ENCODE measurements at regions not wholly inside any gene's neighbourhood (a gene's known extent, or its start where the extent isn't known, plus 50 kb on each side); places are given as distances from the start of the nearest gene placed in this dataset.

DNA sequence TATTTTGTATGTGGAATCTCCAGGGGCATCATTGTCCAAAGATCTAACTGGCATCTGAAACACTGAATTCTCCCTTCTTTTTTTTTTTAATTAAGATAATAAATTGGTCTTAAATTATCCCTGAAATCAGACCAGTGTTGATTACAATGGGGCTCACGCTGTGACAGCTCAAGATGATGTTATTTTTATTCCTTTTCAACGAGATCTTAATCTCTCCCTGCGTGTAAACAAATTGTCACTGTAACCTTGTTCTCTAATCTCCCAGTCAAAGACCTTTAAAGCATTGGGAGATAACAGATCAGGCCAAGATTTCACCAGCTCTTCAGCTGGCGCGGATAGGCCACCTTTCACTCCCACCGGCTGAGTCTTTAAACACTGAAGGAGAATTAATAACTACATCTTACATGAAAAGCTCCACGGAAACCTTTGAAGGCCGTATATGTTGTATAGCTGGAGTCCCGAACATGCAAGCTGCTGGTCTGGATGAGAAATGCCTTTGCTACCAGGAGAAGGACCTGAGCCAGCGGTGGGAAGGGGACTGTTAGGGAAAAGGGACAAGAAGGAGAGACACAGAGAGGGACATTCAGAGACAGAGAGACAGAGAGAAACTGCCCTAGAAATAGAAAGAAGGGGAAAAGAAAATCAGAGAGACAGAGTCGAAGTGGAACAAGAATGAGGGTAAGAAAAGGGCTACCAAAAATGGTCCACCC is 418.8 kb upstream of the NR2F2 start:
- no peak overlapping the region for H2BK120ac ChIP-seq (replicated peaks; ENCODE audit: low read depth, low read length)
- POLR2A ChIA-PET (ENCODE audit: partially characterized antibody): interaction anchor here (1.2 to 1.5 kb wide), 2 partner anchors 19 to 125 kb away, joined by 3 to 5 read pairs; no protein-coding TSS in a partner anchor
- H3K4me3 ChIP-seq (ENCODE audit: extremely low read depth in 1 of 4, insufficient read depth in 2 of 4, low read depth in 3 of 4, low read length in 4 of 4): peak overlapping the region in 1 of 4 experiments; percentile 40; a peak in 2 of 8 replicates
- TF ChIP-seq NANOG (IDR thresholded peaks at IDR 0.05; ENCODE audit: insufficient read depth, low read depth, low read length, poor library complexity, severe bottlenecking) (no peak), BCL11A (IDR thresholded peaks at IDR 0.05; ENCODE audit: low read depth in 2 of 2, low read length in 2 of 2) (no peak), KDM5A (IDR thresholded peaks at IDR 0.05; ENCODE audit: low read length) (no peak), YY1 (IDR thresholded peaks at IDR 0.05; ENCODE audit: low read depth, low read length) (no peak), GTF2F1 (IDR thresholded peaks at IDR 0.05; ENCODE audit: borderline replicate concordance, low read depth, low read length) (no peak), BRCA1 (IDR thresholded peaks at IDR 0.05; ENCODE audit: low read depth, low read length) (no peak), EZH2 (IDR thresholded peaks at IDR 0.05; ENCODE audit: low read depth, low read length, severe bottlenecking) (no peak), RBBP5 (IDR thresholded peaks at IDR 0.05; ENCODE audit: borderline replicate concordance, low read depth, low read length) (no peak), TEAD4 (IDR thresholded peaks at IDR 0.05; ENCODE audit: low read depth, low read length) (no peak), TCF12 (IDR thresholded peaks at IDR 0.05; ENCODE audit: low read depth, low read length) (no peak), TAF1 (IDR thresholded peaks at IDR 0.05; ENCODE audit: low read depth, low read length) (no peak)
- TF ChIP-seq, protein P1, sequence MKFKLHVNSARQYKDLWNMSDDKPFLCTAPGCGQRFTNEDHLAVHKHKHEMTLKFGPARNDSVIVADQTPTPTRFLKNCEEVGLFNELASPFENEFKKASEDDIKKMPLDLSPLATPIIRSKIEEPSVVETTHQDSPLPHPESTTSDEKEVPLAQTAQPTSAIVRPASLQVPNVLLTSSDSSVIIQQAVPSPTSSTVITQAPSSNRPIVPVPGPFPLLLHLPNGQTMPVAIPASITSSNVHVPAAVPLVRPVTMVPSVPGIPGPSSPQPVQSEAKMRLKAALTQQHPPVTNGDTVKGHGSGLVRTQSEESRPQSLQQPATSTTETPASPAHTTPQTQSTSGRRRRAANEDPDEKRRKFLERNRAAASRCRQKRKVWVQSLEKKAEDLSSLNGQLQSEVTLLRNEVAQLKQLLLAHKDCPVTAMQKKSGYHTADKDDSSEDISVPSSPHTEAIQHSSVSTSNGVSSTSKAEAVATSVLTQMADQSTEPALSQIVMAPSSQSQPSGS (IDR thresholded peaks at IDR 0.05; ENCODE audit: low read length): no peak

More for the DNA sequence above, 418.8 kb upstream of the NR2F2 start:
- Histone ChIP-seq H3K9me3 (ENCODE audit: insufficient read depth in 2 of 2, low read depth in 1 of 2, low read length in 1 of 2) (no peaks in the 10 kb centered on the region), H4K5ac (ENCODE audit: insufficient read length, low read depth, low read length) (no peak overlapping the region), H2AK5ac (ENCODE audit: low read depth, low read length) (no peak overlapping the region), H4K8ac (ENCODE audit: extremely low read depth, insufficient read depth, low read length) (no peak overlapping the region), H3K14ac (ENCODE audit: insufficient read length) (no peak overlapping the region), H3K18ac (ENCODE audit: extremely low read depth, low read length) (no peak overlapping the region), H3K79me1 (ENCODE audit: low read depth, low read length) (no peaks in the 10 kb centered on the region), H2AFZ (ENCODE audit: low read length) (no peak overlapping the region), H3K27ac (ENCODE audit: low read depth, low read length) (no peak overlapping the region), H3K4me1 (replicated peaks in 1 of 4; ENCODE audit: control insufficient read depth in 3 of 4, insufficient read depth in 4 of 4, low read length in 3 of 4) (peaks cover 3 to 9% (median 7%) of the 10 kb centered on the region in 4 experiments; a peak in 5 of 7 replicates), H4K91ac (replicated peaks; ENCODE audit: insufficient read length, low read length) (no peak overlapping the region), H4K20me1 (replicated peaks in 1 of 2; ENCODE audit: control insufficient read depth in 1 of 2, insufficient read depth in 2 of 2, low read length in 2 of 2) (no peaks in the 10 kb centered on the region), H3K56ac (replicated peaks; ENCODE audit: insufficient read length, low read depth, low read length) (no peak overlapping the region), H3K4ac (replicated peaks; ENCODE audit: insufficient read length, low read depth, low read length) (no peak overlapping the region), H2BK5ac (ENCODE audit: low read depth, low read length) (no peak overlapping the region; the same call in 1 of the 2 replicates), H3K23me2 (ENCODE audit: low read depth, low read length) (no peaks in the 10 kb centered on the region), H3K36me3 (ENCODE audit: control insufficient read depth in 2 of 4, insufficient read depth in 4 of 4, low read length in 3 of 4) (no peaks in the 10 kb centered on the region), H2BK15ac (ENCODE audit: low read length) (no peak overlapping the region), H2BK20ac (ENCODE audit: low read length) (peak overlapping the region; percentile 62), H3K9ac (replicated peaks in 1 of 4; ENCODE audit: extremely low read depth in 1 of 4, low read depth in 3 of 4, low read length in 3 of 4) (no peak overlapping the region), H2BK12ac (ENCODE audit: low read depth, low read length) (no peak overlapping the region), H3K27me3 (replicated peaks in 1 of 4; ENCODE audit: control insufficient read depth in 3 of 4, extremely low read depth in 1 of 4, insufficient read depth in 3 of 4, low read length in 3 of 4) (peaks cover 10 to 35% (median 26%) of the 10 kb centered on the region in 4 experiments), H3K23ac (ENCODE audit: insufficient read length) (no peak overlapping the region), H3K79me2 (ENCODE audit: control insufficient read depth in 1 of 2, insufficient read depth in 2 of 2, low read length in 2 of 2) (no peaks in the 10 kb centered on the region), H3K4me2 (ENCODE audit: insufficient read depth in 1 of 2, low read depth in 2 of 2, low read length in 2 of 2) (peak overlapping the region; percentile 21 to 32)
- no peak for DNase-seq (ENCODE audit: low read depth in 1 of 2, low spot score in 2 of 2)
- WGBS, 2 experiments (ENCODE audit: extremely low coverage in 1 of 2, insufficient coverage in 1 of 2, insufficient read length in 1 of 2, insufficient replicate concordance in 2 of 2, low coverage in 1 of 2, low lambda C conversion rate in 2 of 2, missing lambda C conversion rate in 1 of 2): 32% methylated on average over 11 of the region's 11 CpGs; no CpG with 5 or more reads in 1 of the 2 experiments
- no peak for FAIRE-seq
- CTCF ChIA-PET (ENCODE audit: partially characterized antibody): interaction anchor here (1.0 to 1.3 kb wide), 2 partner anchors 37 to 650 kb away, joined by 3 read pairs; no protein-coding TSS in a partner anchor

All from H1 (cell line).